Panc1 (cell line): ENCODE measurements at regions not wholly inside any gene's neighbourhood (a gene's known extent, or its start where the extent isn't known, plus 50 kb on each side); places are given as distances from the start of the nearest gene placed in this dataset.
"Not testable (repeated sequence)": the region's sequence is repeated elsewhere in the genome, so short reads cannot be mapped to it uniquely, and the experiment has no call there.

Source experiments
- CTCF ChIP-seq: fragments of 450-650 bp; IDR thresholded peaks from 2 replicates; pipeline ENCODE4 v1.5.1; 2017; ENCODE audit warnings: mild to moderate bottlenecking
- POLR2AphosphoS5 ChIP-seq: IDR thresholded peaks from 2 replicates; pipeline ENCODE4 v1.6.1; 2012; ENCODE audit warnings: mild to moderate bottlenecking, low read depth, low read length, moderate library complexity
- REST ChIP-seq, 2 experiments: IDR thresholded peaks; 2 replicates each; pipeline ENCODE4 v1.6.1; 2011 to 2012; ENCODE audit warnings: low read depth in 2 of 2, control low read depth in 1 of 2, low read length in 1 of 2, mild to moderate bottlenecking in 1 of 2, moderate library complexity in 1 of 2; ENCODE audit not compliant: insufficient read depth in 1 of 2
- TCF7L2 ChIP-seq: IDR thresholded peaks from 2 replicates; pipeline ENCODE4 v1.6.1; 2011; ENCODE audit warnings: mild to moderate bottlenecking, low read depth, low read length, inconsistent platforms

GRCh38 chr4:181857471-181857870 lies 385.7 kb upstream of the TENM3 start:
- not testable (repeated sequence) for TF ChIP-seq CTCF; POLR2AphosphoS5; REST (IDR thresholded peaks at IDR 0.05; ENCODE audit: insufficient read depth in 1 of 2, low read depth in 2 of 2, low read length in 1 of 2); TCF7L2
